Ovary (tissue), 7 donors: ENCODE measurements at regions not wholly inside any gene's neighbourhood (a gene's known extent, or its start where the extent isn't known, plus 50 kb on each side); places are given as distances from the start of the nearest gene placed in this dataset.

Experiments
- DNase-seq, 5 donors: peaks; one replicate each; pipeline ENCODE4 v3.0.0-alpha.2; 2019 to 2020
- H3K27ac ChIP-seq, 2 donors: fragments of 200-600 bp; one replicate each; pipeline versions ENCODE4 v1.5.1 to v1.8.0; 2019 to 2022
- H3K27me3 ChIP-seq: fragments of 200-600 bp; one replicate; pipeline ENCODE4 v1.8.0; 2022
- H3K36me3 ChIP-seq: fragments of 200-600 bp; sonication (generic); one replicate; pipeline ENCODE4 v1.5.1; 2019
- H3K4me1 ChIP-seq: one replicate; pipeline ENCODE4 v1.8.1; 2013; ENCODE audit warnings: mild to moderate bottlenecking, moderate library complexity; ENCODE audit not compliant: insufficient read depth
- H3K4me3 ChIP-seq: fragments of 200-600 bp; sonication (generic); one replicate; pipeline ENCODE4 v1.5.1; 2017
- H3K9me3 ChIP-seq, 2 donors: fragments of 200-600 bp in 1 of 2; sonication (generic) in 1 of 2; one replicate each; pipeline versions ENCODE4 v1.5.1 to v1.8.1; 2013 to 2019; ENCODE audit warnings: mild to moderate bottlenecking in 1 of 2, moderate library complexity in 1 of 2
- EP300 ChIP-seq: sonication (generic); formaldehyde crosslinking; IDR thresholded peaks from one replicate; pipeline ENCODE4 v1.6.1; 2017; ENCODE audit warnings: antibody characterized with exemption
- POLR2A ChIP-seq: fragments of 450-650 bp; IDR thresholded peaks from one replicate; pipeline ENCODE4 v1.6.1; 2017; ENCODE audit warnings: antibody characterized with exemption, mild to moderate bottlenecking, moderate library complexity
- WGBS, 3 donors: extraction: QIAGEN DNeasy Blood & Tissue Kit in 1 of 3; methylation state at CpG; one replicate each; pipeline versions ENCODE4 v1.1.5 to v1.1.7; 2013 to 2017; 5-methylcytosine and 5-hydroxymethylcytosine counted together
- intact Hi-C, 4 donors: fragments of 100-400 bp; cut with DNase I; formaldehyde crosslinking; loops; one replicate each; pipeline versions ENCODE4 v1.11.0 to v1.15.1; 2022 to 2023
- TF ChIP-seq, protein P1 (sequence below), 3 donors: fragments of 450-650 bp in 2 of 3; fragments of 200-600 bp in 1 of 3; IDR thresholded peaks; one replicate each; pipeline versions ENCODE4 v1.5.1 to v1.8.0; 2016 to 2022; ENCODE audit warnings: antibody characterized with exemption in 3 of 3, mild to moderate bottlenecking in 1 of 3
- donor health status: DM: no; HTN: no; CAD: no; lungs with moderate emphysema.
- donor health status: DM: no; HTN: no; CAD: no.
- donor health status: Bipolar disorder and iron deficiency.
- donor health status: DM: no; HTN: no; CAD: no.
- donor health status: DM: yes; HTN: yes; CAD: no.

DNA sequence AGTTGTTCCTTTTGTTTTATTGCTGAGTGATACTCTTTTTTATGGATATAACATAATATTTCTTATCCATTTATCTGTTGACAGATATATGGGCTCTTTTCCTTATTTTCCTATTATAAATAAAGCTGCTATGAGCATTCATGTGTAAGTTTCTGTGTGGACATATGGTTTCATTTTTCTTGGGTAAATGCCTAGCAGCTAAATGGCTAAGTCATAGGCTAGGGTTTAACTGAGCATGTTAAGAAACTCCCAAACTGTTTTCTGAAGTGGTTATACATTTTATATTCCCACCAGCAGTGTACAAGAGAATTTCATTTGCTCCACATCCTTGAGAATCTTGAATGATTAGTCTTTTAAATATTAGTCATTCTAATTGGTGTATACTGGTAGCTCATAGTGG, 786.6 kb upstream of the CDH2 start:
- DNase-seq = no peak
- Histone ChIP-seq H3K9me3 (no peaks in the 10 kb centered on the region), H3K27me3 (no peaks in the 10 kb centered on the region), H3K4me3 (no peak overlapping the region), H3K27ac (no peak overlapping the region), H3K36me3 (no peaks in the 10 kb centered on the region), H3K4me1 (no peaks in the 10 kb centered on the region)
- no peak for TF ChIP-seq EP300
- intact Hi-C loops = no loop called here

GRCh38 chr18:28961669-28962228, 784.8 kb upstream of the CDH2 start:
- Histone ChIP-seq H3K4me3 (no peak overlapping the region), H3K27ac (no peak overlapping the region), H3K36me3 (no peaks in the 10 kb centered on the region), H3K9me3 (no peaks in the 10 kb centered on the region), H3K27me3 (no peaks in the 10 kb centered on the region), H3K4me1 (no peaks in the 10 kb centered on the region)
- intact Hi-C loops = no loop called here
- DNase-seq = no peak
- 80 to 84% (median 81%) methylated on average over 8 of the region's 8 CpGs for WGBS, 3 donors
- TF ChIP-seq, protein P1, sequence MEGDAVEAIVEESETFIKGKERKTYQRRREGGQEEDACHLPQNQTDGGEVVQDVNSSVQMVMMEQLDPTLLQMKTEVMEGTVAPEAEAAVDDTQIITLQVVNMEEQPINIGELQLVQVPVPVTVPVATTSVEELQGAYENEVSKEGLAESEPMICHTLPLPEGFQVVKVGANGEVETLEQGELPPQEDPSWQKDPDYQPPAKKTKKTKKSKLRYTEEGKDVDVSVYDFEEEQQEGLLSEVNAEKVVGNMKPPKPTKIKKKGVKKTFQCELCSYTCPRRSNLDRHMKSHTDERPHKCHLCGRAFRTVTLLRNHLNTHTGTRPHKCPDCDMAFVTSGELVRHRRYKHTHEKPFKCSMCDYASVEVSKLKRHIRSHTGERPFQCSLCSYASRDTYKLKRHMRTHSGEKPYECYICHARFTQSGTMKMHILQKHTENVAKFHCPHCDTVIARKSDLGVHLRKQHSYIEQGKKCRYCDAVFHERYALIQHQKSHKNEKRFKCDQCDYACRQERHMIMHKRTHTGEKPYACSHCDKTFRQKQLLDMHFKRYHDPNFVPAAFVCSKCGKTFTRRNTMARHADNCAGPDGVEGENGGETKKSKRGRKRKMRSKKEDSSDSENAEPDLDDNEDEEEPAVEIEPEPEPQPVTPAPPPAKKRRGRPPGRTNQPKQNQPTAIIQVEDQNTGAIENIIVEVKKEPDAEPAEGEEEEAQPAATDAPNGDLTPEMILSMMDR (IDR thresholded peaks at IDR 0.05) = no peak
- TF ChIP-seq EP300 (no peak), POLR2A (no peak)

GRCh38 chr18:28960146-28960545, 783.2 kb upstream of the CDH2 start:
- no peaks in the 10 kb centered on the region for H3K27me3 ChIP-seq
- no peaks in the 10 kb centered on the region for H3K36me3 ChIP-seq
- no peak overlapping the region for H3K27ac ChIP-seq
- no peak for TF ChIP-seq POLR2A
- TF ChIP-seq, protein P1 (IDR thresholded peaks at IDR 0.05) = no peak
- no peak for TF ChIP-seq EP300
- H3K9me3 ChIP-seq = no peaks in the 10 kb centered on the region
- 3 to 14% (median 9%) methylated on average over 2 of the region's 2 CpGs for WGBS, 3 donors
- no peak overlapping the region for H3K4me3 ChIP-seq
- no peaks in the 10 kb centered on the region for H3K4me1 ChIP-seq
- intact Hi-C loops = no loop called here
- DNase-seq = no peak

DNA sequence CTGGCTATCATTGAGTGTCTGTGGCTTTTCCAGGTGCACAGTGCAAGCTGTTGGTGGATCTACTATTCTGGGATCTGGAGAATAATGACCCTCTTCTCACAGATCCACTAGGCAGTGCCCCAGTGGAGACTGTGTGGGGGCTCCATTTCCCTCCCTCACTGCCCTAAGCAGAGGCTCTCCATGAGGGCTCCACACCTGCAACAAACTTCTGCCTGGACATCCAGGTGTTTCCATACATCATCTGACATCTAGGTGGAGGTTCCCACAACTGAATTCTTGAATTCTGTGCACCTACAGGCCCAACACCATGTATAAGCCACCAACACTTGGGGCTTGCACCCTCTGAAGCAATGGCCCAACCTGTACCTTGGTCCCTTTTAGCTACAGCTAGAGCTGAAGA, 775.4 kb upstream of the CDH2 start:
- no peak for TF ChIP-seq POLR2A
- no peaks in the 10 kb centered on the region for H3K27me3 ChIP-seq
- no peak overlapping the region for H3K27ac ChIP-seq
- H3K4me3 ChIP-seq = no peak overlapping the region
- DNase-seq = no peak
- H3K9me3 ChIP-seq = peaks cover 0 to 3% of the 10 kb centered on the region in 2 donors
- intact Hi-C loops = no loop called here
- no peaks in the 10 kb centered on the region for H3K36me3 ChIP-seq
- H3K4me1 ChIP-seq = no peaks in the 10 kb centered on the region

DNA sequence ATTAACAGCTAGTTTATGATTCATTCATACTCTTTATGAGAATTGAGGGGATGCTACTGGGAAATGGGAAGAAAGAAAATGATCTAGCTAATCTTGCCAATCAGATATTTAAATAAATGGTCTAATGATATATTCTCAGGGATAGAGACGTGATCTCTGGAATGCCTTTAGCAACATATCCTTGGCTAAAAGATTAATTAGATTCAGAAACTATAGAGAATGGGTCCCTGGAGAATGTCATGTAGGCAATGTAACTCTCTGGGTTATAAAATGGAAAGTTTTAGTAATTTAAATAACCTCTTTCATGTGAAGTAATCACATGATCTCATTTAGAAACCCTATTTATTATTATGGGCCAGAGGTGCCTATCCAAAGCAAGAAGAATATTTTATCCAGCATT, 771.0 kb upstream of the CDH2 start:
- H3K4me3 ChIP-seq = no peak overlapping the region
- no peak overlapping the region for H3K27ac ChIP-seq
- no peaks in the 10 kb centered on the region for H3K36me3 ChIP-seq
- no peaks in the 10 kb centered on the region for H3K4me1 ChIP-seq
- intact Hi-C loops = no loop called here
- no peak for TF ChIP-seq POLR2A
- TF ChIP-seq EP300 = no peak
- TF ChIP-seq, protein P1 (IDR thresholded peaks at IDR 0.05) = no peak
- H3K27me3 ChIP-seq = no peaks in the 10 kb centered on the region
- H3K9me3 ChIP-seq = peaks cover 0 to 3% of the 10 kb centered on the region in 2 donors
- no peak for DNase-seq
- WGBS, 3 donors = 78 to 89% (median 78%) methylated on average over 1 of the region's 1 CpG

GRCh38 chr18:28946471-28946870, 769.5 kb upstream of the CDH2 start:
- no peak for DNase-seq
- 35 to 48% (median 43%) methylated on average over 1 of the region's 1 CpG for WGBS, 3 donors
- Histone ChIP-seq H3K27me3 (no peaks in the 10 kb centered on the region), H3K9me3 (no peaks in the 10 kb centered on the region), H3K27ac (no peak overlapping the region), H3K36me3 (no peaks in the 10 kb centered on the region), H3K4me1 (no peaks in the 10 kb centered on the region), H3K4me3 (no peak overlapping the region)
- TF ChIP-seq POLR2A = no peak
- TF ChIP-seq EP300 = no peak
- TF ChIP-seq, protein P1 (IDR thresholded peaks at IDR 0.05) = no peak
- intact Hi-C loops = no loop called here
